GM12873 (cell line): ENCODE measurements at regions not wholly inside any gene's neighbourhood (a gene's known extent, or its start where the extent isn't known, plus 50 kb on each side); places are given as distances from the start of the nearest gene placed in this dataset.

Experiments
- TF ChIP-seq, protein P1 (sequence below): IDR thresholded peaks from 2 replicates; pipeline ENCODE4 v1.5.1; 2012; ENCODE audit warnings: low read depth, mild to moderate bottlenecking, moderate library complexity, low read length, control low read depth; ENCODE audit not compliant: insufficient read depth; ENCODE audit errors: missing control alignments

DNA sequence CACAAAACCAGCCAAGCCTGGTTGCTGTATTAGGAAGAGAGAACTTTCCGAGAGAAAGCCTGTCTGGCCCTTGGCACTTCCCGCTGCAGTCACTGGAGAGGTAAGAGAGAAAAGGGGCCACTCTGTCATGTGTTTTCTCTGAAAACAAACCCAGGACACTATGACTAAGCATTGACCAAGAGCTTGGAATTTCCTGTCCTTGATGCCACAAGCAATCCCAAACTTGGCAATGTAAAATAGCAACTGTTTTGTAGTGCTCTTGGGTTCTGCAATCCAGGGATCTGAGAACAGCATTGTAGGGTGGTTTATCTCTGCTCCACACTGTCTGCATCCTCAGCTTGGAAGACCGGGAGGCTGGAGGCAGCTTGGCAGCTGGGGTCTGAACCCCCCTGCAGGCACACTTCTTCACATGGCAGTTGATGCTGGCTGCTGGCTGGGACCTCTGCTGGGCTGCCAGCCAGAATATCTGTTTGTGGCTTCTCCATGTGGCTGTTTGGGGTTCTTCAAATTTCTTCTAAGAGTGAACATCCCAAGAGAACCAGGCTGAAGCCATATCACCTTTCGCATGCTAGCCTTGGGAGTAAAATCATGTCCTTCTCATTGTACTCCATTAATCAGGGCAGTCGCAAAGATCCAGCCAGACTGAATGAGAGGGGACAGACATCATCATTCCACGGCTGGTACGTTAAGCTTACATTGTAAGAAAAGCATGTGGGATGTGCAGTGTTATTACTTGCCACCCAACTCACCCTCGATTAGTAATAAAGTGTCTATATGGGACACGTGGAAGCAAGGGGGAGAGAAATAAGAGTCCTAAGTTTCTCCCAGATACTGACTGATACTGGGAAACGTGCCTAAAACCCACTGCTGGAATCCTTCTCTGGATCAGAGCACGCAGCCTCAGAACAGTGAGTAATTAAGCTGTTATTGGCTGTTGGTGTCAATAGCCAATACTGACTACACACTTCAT, 537.4 kb upstream of the B3GAT1 start:
- TF ChIP-seq, protein P1, sequence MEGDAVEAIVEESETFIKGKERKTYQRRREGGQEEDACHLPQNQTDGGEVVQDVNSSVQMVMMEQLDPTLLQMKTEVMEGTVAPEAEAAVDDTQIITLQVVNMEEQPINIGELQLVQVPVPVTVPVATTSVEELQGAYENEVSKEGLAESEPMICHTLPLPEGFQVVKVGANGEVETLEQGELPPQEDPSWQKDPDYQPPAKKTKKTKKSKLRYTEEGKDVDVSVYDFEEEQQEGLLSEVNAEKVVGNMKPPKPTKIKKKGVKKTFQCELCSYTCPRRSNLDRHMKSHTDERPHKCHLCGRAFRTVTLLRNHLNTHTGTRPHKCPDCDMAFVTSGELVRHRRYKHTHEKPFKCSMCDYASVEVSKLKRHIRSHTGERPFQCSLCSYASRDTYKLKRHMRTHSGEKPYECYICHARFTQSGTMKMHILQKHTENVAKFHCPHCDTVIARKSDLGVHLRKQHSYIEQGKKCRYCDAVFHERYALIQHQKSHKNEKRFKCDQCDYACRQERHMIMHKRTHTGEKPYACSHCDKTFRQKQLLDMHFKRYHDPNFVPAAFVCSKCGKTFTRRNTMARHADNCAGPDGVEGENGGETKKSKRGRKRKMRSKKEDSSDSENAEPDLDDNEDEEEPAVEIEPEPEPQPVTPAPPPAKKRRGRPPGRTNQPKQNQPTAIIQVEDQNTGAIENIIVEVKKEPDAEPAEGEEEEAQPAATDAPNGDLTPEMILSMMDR: no peak

DNA sequence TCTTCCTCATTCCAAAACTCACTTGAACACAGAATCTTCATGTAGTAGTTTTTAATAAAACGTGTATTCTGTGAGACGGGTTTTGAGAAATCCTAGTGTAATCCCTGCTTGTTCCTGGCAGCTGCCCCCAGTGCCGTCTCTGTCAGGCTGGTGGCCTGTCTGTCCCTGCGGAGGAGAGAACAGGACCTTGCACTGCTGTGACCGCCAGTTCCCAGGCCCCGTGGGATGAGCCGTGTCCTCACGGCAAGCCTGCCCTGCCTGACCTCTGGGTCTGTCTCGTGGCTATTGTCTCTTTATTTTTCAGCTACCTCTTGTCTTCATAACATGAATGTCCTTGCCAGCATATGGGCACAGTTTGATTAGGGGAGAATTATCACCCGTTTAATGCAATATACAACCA, 535.5 kb upstream of the B3GAT1 start:
- TF ChIP-seq, protein P1: no peak

DNA sequence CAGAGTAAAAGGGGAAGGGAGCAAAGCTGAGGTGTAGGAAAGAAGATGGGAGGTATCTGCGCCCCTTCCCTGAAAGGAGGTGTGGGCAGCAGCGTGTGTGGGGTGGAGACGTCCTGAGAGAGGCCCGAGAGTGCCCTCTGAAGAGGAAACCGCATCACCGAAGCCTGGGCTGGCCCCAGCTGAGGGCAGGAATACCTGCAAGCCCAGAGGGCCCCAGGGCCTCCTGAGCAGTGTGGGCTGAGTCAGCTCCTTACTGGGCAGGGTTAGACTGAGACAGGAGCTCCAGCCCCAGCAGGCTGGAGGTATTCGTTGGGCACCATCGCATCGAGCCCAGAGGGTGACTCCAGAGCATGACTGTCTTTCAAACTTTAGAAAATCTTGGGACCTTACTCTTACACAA, 534.0 kb upstream of the B3GAT1 start:
- TF ChIP-seq, protein P1: no peak

DNA sequence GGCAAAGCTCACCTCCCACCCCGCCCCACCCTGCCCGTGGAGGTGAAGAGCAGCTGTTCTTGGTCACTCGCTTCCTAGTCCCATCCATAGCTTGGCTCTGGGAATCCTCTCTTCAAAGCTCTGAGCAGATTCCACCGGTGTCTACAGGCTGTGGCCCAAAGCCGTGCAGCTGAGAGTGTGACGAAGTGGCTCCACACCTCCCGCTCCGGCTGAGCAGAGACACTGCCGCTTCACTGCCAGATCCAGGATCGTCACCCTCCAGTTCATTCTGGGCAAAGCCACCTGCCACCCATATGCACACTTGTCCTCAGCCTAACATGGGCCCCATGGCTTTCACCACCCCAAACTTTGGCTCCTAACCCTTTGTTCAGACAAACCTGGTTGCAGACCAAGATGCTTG, 532.9 kb upstream of the B3GAT1 start:
- TF ChIP-seq, protein P1: no peak

DNA sequence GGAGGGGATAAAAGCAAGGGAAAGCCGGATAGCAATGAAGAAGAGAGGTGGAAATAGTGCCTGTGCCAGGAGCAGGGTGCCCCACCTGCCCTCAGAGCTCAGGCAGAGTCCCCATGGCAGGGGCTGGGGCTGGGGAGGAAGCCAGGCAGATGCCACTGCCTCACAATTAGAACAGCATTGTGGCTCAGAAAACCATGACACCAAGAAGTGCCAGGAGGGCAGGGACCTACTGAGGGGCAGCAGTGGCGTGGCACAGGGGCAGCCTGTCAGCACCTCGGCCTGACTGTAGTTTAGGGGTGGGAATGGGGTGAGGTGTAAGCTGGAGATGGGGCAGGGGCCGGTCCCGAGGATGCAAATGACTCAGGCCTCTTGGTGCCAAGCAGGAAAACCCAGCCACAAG, 532.1 kb upstream of the B3GAT1 start:
- TF ChIP-seq, protein P1: no peak

DNA sequence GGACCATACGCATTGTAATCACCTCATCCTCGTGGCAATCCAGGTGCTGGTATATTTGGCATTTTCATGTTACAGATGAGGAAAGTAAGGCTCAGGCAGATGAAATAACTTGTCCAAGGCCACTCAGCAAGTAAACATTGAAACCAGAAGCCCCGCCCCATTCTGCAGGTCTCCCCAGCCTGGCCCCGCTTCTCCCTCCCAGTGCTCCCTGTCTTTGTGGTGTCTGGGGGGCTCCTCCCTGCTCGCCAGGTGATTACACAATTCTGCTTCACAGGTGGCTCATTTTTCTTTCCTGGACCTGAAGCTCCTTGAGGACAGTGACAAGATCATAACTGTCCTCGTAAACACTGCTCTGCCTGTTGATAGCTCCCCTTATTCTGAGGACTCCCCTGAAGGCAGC, 531.5 kb upstream of the B3GAT1 start:
- TF ChIP-seq, protein P1: no peak

- TF ChIP-seq, protein P1: no peak
These were observed 530.6 kb upstream of the B3GAT1 start for GRCh38 chr11:134942681-134943080.
